ENCODE measurements at regions not wholly inside any gene's neighbourhood (a gene's known extent, or its start where the extent isn't known, plus 50 kb on each side); places are given as distances from the start of the nearest gene placed in this dataset.

DNA sequence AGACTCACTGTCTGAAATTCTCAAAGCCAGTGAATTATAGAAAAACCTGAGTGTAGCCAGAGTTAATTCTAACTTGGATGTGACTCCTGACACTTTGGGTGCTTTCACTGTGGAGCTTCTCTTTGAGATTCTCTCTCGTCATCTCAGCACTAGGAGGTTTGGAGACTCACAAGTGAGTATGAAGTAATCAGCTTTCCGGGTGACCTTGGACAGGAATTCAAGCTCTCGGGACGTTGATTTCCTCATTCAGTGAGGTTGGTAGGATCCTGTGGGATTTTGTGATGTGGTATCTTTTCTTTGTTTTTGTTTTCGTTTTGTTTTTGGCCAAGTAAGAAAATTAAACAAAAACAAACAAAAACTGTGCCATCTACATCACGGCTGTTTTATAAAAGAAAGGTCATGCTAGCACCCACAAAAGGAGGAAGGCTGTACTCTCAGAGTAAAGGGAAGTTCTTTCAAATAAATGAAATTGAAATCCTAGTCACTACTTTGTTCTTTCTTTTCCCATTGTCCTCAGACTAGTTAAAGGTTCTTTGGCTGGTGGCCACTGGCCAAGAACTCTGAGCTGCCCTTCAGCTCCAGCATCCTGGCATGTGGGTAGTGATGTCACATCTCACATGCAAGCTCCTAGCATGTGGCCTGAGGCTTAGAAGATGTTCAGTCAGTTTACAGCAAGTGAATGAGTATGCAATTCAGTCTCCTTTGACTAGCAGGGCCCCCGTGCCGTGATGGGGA, 263.3 kb upstream of the TPM1 start:
- no peak for DNase-seq (ENCODE audit: low read depth)

DNA sequence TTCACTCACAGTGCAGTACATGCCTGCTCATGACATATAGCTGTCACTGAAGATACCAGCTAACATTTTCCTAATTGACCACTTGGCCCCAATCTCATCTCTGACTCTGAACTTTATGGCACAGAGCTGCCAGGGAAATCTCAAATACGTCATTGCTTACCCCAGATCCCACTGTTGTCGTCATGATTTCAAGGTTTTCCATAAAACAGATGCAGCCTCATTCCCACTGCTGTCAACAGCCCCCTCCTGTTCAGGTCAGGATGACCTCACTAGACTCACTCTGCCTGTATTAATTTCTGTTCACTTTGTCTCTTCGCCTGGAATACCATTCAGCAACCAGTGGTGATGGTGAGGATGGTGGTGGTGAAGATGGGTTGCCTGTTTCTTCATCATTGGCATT, 262.6 kb upstream of the TPM1 start:
- no peak for DNase-seq (ENCODE audit: low read depth)

DNA sequence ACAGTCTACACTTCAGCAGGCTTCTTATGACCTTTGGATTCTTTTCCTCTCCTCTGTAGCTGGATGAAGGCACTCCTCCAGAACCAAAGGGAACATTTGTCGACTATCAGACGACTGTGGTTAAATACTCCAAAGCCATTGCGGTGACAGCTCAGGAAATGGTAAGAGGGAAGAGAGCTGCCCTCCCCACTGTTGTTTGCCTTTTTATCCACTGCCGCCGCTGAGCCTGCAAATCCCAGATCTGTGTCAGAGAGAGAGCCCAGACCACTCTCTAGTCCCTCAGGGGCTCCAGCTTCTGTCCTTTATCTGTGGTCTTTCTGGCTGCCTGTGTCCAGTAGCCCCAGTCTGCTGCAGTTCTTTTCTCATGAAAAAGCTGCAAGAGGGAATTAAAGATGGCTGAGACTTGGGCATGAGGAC, 261.5 kb upstream of the TPM1 start:
- no peak for DNase-seq (ENCODE audit: low read depth)

DNA sequence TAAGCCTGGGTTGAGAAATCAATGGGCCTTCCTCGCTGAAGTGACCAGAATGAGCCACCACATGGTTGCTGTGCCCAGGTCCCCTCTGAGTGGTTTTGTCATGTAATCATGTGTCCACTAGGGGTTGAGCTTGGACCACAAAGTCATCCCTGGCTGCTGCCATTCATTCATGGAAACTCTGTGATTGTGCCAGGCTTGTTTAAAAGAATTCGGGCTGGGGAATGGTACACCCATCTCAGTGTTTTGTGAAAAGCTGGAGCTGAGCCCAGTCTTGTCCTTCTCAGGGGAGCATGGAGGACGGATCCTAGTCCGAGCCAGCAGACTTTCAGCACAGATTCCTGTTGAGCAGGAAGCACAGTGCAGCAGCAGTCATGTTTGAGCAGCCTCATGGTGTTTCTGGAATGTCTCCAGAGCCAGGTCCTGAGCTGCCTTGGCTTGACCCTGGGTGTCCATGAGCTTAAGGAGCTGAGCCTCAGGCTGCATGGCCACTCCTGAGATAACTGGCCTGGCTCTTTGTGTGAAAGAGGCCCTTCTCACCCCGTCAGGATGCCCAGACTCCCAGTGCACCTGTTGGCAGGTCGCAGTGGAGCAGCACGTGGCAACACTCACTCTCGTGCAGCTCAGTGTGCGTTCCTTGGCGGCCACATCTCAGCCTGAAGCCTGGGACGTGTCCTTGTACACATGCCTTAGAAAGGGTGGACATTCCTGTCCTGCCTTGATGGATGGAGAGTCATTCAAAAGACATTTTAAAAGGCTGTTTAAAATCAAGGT, 260.3 kb upstream of the TPM1 start:
- DNase-seq (ENCODE audit: low read depth) = no peak

DNA sequence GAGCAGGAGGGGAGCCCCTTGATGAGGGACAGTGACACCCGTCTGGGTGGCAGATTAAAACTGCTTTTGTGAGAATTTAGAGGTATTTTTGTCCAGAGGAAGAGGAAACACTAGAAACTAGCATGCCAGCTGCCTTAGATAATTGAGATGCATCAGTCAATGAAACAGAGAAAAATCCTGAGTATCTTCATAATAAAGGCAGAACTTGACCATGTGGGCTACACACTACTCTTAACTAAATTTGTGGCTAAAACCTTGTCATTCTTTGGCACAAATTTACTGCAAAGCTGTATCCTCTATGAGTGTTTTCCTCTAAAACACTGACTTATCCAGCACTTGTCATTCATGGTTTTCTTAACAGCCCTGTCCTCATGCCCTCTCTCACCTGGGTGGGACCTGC, 259.7 kb upstream of the TPM1 start:
- DNase-seq (ENCODE audit: low read depth) = no peak

DNA sequence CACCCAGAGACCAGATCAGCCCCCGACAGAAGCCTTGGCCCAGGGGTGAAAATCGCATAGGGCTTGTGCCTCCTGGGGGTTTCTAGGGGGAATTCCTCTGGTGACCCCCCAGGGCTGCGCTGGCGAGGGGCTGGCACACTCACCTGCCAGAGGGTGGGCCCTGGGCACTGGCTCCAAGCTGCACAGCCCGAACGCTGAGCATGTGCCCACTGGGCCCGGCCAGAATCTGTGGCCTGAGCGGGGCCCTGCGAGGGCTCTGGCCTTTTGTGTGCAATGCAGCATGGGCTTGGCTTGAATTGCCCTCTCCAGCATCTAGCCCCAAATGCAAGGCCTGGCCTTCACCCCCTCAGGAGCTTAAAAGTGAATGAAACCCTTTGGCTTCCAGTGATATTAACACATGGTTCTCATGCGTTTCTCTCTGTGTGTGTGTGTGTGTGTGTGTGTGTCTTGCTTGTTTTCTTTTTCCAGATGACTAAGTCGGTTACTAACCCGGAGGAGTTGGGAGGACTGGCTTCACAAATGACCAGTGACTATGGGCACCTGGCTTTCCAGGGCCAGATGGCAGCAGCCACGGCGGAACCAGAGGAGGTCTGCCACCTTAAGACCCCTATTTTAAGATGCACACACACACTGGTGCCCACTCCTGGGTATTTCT, 259.1 kb upstream of the TPM1 start:
- DNase-seq (ENCODE audit: low read depth) = no peak

DNA sequence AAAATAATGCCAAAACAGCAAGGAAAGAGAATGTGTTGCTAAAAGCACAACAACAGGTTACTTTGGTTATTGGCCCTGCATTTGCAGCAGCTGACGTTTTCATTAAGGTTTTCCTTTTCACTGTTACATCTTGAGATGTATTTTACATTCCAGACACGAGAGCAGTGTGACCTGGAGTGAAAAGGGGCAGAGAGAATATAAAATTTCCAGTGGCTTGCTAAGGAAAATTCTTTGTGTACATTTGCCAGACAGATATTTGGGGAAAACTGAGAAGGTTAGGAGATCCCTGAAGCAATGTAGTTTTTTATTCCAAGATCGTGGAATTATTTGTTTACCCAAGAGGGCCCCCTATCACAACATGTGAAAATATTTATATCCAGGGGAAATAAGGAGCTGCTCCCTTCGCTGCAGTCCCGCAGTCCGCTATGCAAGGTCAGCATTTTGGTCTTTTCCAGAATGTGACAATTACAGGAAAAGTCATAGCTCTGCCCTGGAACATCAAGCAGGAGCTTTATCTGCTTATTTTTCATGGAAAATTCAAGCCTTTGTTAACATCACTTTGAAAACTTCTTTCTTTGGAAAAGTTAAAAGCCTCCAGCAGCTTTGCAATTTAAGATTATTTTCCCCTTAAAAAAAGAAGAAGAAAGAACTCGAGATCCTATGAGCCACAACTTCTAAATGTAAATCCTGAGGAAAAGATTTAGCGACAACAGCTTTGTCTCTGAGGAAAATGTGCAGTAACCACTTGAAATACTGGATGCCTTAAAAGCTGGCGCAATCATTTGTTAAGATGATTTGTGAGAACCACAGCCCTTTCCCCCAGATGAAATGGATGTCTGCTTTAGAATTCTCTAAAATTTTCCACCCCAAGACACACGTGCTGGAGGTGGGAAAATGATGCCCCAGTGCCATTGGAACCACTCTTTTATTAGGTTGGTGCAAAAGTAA, 256.4 kb upstream of the TPM1 start:
- DNase-seq (ENCODE audit: low read depth) = no peak

DNA sequence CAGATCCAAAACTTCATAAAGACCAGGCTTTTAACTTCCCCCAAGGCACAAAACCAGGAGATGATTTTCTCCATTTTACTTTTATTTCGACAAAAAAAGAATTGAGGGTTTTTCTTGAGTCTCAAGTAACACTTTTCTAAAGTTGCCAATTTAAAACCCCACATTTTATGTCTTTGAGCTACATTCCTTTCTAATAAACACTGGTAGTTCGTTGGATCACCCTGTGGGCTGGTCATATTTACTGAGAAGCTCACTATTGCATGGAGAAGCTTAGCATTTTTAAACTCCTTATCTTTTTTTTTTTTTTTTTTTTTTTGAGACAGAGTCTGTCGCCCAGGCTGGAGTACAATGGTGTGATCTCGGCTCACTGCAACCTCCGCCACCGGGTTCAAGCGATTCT, 255.1 kb upstream of the TPM1 start:
- DNase-seq (ENCODE audit: low read depth) = no peak

DNA sequence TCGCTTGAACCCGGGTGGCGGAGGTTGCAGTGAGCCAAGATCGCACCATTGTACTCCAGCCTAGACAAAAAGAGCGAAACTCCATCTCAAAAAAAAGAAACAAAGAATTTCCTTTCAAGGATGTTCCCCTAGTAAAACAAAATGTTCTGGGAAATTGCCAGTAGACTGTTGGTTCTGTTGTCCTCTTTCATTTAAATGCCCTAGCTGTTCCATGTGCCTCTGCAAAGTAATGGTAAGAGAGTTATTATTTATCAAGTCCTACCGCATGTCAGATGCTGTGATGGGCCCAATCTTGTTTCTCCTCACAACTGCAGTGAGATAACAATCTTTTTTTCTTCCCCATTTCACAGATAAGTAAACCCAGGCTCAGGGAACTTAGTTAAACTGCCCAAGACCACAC, 254.3 kb upstream of the TPM1 start:
- DNase-seq (ENCODE audit: low read depth) = no peak

DNA sequence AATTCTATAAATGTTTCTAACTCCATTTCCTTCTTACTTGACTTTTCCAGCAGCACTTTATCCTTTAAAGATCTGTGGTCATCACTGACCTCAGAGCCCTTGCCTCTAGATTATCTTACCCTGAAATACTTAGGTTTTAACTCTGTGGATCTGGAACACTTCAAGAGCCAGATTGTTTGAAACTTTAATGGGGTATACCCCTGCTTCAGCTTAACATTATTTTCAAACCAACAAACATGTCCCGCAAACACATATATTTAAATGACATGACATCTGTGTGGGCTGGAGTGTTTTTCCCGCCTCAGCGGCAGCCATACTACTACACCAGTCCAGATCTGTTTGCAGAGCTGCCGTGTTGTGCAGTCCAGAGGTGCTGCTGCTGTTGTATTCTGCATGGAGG, 252.0 kb upstream of the TPM1 start:
- no peak for DNase-seq (ENCODE audit: low read depth)

DNA sequence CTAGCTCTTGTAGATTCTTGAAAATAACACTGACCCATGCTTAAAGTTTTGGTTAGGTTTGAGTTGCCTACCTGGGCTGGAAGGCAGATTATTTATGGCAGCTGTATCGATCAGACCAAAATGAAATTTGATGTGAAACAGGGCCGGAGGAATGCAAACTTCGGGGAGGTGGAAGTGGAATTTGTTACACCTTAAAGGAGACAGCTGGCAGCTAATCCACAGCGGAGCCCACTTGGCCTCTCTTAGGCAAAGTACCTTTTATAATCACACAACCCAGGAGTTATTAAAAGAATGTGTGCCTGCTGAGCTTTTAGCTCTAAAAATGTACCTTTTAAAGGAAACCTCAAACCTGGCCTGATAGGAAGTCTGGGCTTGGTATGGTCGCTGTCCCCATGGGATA, 250.9 kb upstream of the TPM1 start:
- no peak for DNase-seq (ENCODE audit: low read depth)

DNA sequence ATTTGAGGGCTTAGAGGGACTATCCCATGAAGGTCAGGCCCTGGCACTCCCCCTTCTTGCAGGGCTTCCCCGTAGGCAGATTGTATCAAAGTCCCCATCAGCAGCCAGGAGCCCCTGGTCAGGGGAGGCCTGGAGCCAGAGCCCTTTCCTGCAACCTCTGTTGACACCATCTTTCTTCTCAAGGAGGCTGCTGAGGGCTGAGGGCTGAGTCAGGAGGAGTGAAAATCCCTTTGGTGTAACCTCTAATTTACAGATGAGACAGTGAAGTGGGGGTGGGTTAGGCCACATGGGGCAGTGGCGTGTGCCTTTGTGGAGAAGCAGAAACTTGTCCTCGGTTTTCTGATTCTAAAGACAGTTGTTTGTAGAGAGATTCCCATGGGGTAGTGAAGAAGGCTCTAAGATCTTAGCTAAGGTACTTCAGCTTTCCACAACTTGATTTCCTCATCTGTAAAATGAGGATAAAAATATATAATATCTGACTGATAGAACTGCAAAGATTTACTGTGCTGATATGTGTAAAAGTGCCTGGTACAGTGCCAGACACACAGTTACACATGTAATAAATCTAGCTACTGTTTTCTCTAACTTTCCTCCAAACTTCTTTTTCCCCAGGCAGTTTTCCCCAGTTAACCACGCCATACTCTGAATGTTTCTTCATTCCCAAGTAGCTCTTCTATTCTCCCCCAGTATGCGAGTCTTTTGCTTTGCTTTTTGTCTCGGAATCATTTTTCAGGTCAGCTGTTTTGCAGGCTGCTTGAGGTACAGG, 249.4 kb upstream of the TPM1 start:
- no peak for DNase-seq (ENCODE audit: low read depth)

DNA sequence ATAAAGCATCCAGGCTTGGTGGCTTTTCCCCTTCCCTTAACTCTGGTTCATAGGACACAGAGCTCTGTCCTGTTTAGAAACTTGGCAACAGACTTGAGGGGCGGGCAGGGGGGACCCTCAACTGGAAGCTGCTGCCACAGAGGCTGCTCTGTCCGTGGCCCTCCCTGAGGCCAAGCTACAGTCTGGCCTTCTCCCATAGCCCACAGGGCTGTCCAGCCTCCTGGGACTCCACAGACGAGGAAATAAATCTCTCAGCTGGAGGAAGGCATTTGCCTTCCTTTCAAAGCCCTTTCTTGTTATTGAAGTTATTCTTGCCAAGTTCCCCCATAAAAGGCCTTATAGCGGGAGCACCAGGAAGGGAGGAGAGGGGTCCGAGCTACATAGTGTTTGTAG, 248.8 kb upstream of the TPM1 start:
- DNase-seq (ENCODE audit: low read depth) = no peak

DNA sequence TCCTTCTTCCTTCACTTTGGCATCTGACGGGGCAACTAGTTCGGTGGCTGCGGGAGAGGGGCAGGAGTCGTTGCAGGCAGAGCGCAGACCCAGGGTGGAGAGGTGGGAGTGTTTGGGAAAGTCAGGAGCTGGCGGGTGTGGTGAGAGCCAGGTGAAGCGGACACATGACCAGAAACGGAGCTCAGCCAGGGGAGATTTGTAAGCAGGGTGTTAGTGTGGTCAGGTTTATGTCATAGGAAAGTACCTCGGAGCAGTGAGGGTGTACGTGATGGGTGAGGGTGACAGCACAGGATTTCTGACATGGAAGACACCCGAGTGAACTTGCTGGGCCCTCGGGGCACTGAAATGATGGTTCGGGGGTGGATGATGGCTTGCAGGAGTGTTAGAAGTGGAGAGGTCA, 247.4 kb upstream of the TPM1 start:
- DNase-seq (ENCODE audit: low read depth) = no peak

DNA sequence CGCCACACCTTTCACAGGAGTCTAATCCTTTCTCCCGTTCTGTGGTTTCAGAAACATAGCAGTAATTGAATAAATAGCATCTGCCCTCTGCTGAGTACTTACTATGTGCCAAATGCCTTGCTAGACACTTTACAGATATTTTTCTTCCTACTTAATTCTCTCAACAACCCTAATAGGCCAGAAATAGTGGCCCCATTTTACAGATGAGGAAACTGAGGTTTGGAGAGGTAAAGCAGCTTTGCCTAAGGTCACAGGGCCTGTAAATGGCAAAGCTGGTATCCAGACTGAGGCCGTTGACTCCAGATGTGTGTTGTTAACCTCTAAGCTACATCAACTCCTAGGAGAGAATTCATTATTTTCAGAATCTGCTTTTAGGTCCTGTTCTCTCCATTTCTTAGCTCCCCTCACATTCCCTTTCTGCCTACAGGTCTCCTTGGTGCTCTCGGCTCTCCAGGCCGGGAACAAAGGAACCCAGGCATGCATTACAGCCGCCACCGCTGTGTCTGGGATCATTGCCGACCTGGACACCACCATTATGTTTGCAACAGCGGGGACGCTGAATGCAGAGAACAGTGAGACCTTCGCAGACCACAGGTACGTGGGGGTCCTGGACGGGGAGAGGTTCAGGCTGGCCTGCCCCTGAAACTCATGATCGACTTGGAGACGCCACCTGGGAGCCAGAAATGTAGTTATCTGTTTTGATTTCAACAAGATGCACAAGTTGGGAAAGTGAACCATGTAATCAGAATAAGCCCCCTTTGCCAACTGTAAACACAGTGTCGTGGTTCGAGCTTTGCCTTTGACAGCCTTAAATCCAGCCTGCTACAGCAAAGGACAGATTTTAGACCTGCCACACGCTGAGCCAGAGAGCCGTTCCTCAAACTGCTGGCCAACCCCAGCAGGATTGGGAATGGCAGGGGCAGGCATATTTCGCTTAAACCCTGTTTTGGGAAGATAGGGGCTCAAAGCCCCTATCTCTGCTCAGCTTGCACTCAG, 246.5 kb upstream of the TPM1 start:
- DNase-seq (ENCODE audit: low read depth) = no peak

DNA sequence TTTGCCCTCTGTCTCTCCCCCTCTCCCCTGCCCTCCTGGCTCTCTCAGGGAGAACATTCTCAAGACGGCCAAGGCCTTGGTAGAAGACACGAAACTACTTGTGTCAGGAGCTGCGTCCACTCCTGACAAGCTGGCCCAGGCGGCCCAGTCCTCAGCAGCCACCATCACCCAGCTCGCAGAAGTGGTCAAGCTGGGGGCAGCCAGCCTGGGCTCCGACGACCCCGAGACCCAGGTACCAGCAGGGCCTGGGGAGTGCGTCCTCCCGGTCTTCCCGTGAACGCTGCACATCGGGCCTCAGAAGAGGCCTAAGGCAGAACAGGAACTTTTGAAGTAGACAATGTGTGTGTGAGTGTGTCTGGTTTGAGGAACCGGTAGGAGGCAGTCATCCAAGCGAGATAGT, 245.4 kb upstream of the TPM1 start:
- DNase-seq (ENCODE audit: low read depth) = no peak

DNA sequence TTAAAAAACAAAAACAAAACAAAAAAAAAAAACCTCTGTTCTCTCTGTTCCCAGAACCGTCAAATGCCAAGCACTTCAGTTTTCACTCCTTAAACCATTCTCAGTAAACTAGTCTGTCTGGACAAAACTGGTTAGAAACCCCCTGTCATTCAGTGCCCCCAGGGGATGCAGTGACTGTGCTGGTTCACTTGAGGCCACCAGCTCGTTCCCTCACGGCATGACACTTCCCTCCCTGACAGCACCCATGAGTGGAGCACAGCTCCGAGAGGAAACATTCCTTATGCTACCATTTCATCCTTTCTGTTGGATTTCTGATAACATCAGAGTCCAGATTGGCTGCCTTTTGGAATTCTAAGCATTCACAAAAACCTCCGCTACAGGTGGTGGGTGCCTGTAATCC, 244.0 kb upstream of the TPM1 start:
- DNase-seq (ENCODE audit: low read depth) = no peak

DNA sequence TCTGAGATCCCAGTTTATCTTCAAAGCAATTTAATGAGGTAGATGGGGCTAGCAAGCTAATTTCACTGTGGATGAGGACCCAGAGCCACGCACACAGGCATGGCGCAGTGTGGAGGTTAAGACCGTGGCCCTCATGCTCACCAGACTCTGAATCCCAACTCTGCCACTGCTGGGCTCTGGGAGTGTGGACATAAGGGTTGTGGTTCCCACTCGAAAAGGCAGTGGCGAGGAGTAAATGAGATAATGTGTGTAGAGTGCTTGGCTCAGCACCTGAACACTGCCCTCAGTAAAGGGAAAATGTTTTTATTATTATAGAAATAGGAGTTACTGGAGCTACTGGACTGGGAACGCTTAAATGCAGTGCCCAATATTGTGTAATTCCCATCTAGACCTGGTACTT, 243.5 kb upstream of the TPM1 start:
- no peak for DNase-seq (ENCODE audit: low read depth)

DNA sequence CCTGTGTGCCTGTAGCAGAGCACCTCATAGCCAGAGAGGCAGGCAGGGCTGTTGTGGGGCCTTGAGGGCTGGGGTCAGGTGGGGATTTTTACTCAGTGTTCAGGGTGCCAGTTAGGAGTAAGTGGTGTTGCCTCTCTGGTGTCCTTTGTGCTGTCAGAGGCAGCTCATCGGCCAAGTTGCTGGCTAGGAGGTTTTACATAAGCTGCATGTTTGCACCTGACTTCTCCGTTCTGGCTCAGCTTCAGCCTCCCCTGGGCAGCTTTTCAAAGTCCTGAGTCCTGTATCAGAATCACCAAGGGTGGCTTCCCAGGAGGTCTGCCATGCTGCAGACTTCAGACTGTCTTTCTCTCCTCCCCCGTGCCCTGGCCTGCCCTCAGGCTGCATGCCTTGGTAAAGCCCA, 242.6 kb upstream of the TPM1 start:
- DNase-seq (ENCODE audit: low read depth) = no peak

DNA sequence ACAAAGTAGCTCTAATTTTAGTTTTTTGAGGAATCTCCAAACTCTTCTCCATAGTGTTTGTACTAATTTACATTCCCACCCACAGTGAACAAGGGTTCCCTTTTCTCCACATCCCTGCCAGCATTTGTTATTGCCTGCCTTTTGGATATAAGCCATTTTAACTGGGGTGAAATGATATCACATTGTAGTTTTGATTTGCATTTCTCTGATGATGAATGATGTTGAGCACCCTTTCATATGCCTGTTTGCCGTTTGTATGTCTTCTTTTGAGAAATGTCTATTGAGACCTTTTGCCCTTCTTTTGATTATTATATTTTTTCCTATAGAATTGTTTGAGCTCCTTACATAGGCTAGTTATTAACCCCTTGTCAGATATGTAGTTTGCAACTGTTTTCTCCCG, 239.9 kb upstream of the TPM1 start:
- no peak for DNase-seq (ENCODE audit: low read depth)
